ENCODE measurements at regions not wholly inside any gene's neighbourhood (a gene's known extent, or its start where the extent isn't known, plus 50 kb on each side); places are given as distances from the start of the nearest gene placed in this dataset.

- DNase-seq: no peak
Measured at GRCh38 chr2:204237416-204237815, 300.9 kb downstream of the ICOS start.

GRCh38 chr2:204239411-204240165 is 303.0 kb downstream of the ICOS start:
- DNase-seq: no peak

- no peak for DNase-seq
Measured at GRCh38 chr2:204240961-204241360, 304.3 kb upstream of the PARD3B start.

- no peak for DNase-seq
Measured at GRCh38 chr2:204249437-204249836, 295.8 kb upstream of the PARD3B start.

- DNase-seq: no peak
Measured at GRCh38 chr2:204250692-204251091, 294.6 kb upstream of the PARD3B start.

- DNase-seq: no peak
Measured at GRCh38 chr2:204251158-204251997, 293.9 kb upstream of the PARD3B start.

DNA sequence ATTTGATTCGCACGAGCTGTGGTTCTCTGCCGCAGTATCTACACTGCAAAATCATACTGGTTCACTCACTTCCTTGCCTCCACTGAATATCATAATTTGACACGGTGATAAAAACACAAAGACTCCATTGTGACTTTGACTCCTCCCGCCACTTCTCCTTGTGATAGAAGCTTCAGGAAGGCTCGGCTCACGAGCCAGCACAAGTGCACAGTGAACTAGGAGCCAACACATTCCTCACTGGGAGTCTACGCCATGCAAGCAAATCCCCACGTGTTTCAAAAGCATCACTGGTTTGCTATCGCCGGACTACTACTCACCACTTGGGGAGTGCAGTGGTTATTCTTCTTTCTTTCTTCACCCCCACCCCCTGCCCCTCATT is 293.3 kb upstream of the PARD3B start:
- DNase-seq: no peak

- no peak for DNase-seq
Measured at GRCh38 chr2:204255071-204255470, 290.2 kb upstream of the PARD3B start.

GRCh38 chr2:204255526-204255925 is 289.7 kb upstream of the PARD3B start:
- DNase-seq: no peak

DNA sequence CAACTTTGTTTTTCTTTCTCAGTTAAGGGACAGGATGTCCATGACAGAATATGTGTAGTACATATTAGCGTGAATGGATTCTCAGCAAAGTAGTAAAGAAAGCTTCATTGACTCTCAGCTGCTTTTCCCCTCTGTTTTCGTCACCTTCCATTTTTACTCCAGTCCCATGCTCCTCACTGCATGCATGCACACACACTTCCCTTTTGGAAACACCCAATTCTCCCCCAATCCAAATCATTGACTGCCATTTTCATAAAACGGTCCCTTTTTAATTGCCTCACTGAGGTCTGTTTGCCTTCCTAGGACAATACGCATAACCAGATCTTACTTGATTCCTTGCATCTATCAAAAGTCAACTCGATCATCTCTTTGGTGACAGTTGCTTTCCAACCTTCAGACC is 287.5 kb upstream of the PARD3B start:
- no peak for DNase-seq

DNA sequence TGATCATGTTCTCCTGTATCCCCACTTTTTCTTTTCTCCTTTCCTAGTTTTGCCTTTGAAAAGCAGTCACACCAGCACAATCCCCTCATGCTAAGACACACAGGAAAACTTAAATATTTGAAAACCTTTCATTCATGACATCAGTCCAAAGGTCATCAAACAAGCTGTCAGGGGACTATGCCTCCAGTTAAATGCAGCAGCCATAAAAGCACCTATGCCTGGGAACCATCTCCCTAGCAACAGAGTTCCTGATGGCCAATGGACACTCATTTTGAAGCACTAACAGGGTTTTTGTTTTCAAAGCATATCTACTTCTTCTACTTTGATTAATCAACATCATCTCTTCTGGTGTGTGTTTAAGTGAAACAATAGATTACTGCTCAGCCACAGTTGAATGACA is 286.4 kb upstream of the PARD3B start:
- no peak for DNase-seq

DNA sequence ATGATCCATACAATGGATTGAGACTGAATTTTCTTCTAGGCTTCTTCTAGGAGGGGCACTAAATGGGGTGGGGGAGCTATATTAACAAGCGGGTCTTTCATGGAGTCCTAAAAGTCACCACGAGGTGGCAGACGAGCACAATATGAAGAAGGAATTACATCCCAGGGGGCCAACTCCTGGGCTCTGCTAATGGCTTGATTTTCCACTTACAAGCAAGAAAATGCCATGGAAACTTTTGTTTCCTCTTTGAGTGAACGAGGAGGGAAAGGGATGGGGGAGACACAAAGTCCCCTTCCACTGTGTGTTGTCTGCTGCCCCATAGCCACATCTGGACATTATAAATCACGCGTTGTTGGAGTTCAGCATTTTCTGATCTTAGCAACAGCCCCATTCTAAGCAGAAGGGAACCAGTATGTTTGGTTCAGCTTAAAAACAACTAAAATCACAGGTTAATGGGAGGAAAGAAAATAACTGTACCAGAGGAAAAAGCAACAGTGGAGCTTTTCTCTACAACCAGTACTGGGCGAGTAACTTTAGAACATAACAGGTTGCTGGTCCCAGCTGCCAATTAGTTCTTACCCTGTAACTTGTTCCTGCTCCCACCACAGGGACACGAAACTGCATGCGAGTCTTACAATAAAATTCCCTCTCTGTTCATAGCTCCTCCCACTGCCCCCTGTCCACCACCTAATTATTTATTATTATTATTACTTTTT is 285.0 kb upstream of the PARD3B start:
- peak; percentile 41 for DNase-seq

DNA sequence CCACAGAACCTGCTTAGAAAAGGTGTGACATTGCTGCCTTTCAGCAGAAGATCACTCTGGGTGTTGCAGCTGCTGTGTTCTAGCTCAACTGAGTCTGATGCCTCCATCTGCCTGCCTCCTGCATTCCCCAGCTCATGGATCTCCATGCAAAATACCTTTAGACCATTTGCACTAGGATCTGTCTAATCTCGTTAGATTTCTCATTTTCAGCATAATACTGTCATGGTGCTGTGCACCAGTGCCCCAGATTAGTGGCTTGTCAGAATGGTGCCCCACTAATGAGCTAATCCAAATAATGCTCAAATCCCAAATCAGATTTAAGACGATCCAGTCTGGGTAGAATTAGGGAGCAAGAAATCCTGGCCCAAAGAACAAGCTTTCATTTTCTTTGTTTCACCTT is 284.4 kb upstream of the PARD3B start:
- DNase-seq: no peak

DNA sequence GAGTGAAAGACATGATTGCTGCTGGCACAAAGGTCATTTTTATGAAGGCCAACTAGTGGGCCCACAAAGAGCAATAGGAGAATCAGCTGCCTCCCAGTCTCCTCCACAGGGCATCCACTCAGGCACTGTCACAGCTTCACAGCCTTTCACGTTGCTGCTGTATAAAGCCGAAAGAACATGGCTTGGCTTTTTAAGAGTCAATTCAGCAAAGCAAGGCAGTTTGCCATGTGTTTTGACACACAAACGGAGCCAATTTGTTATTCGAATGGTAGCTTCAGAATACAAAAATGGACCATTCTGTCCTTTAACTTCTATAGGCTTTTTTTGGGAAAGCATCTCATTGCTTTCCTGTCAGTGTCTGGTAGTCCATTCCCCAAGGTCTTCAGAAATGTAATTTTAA is 283.4 kb upstream of the PARD3B start:
- no peak for DNase-seq

- no peak for DNase-seq
Measured at GRCh38 chr2:204264085-204264553, 281.2 kb upstream of the PARD3B start.

DNA sequence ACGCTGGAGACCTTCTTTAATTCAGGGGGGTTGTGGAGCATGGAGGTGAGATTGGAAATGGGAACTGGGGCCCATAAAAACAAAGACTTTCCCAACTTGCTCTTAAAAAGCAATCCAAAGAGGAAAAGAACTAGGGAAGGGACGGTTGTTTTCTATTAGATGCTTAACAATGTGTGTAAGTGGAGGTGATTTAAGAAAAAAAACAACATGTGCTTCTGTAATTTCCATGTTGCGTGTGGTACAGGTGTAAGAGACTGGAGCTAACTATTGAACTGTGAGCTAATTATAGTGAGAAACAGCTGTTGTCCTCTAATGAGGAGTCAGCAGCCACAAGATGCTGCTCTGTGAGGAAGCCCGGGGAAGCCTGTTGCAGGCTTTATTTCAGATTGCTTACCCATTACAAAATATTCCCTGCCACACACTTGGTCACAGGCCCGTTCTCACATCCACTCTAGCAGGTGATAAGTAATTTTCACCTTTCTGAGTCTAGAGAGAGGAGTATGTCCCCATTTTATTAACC is 280.6 kb upstream of the PARD3B start:
- DNase-seq: no peak

GRCh38 chr2:204265681-204266181 is 279.5 kb upstream of the PARD3B start:
- peak; percentile 8 for DNase-seq

GRCh38 chr2:204268458-204268857 is 276.8 kb upstream of the PARD3B start:
- no peak for DNase-seq

DNA sequence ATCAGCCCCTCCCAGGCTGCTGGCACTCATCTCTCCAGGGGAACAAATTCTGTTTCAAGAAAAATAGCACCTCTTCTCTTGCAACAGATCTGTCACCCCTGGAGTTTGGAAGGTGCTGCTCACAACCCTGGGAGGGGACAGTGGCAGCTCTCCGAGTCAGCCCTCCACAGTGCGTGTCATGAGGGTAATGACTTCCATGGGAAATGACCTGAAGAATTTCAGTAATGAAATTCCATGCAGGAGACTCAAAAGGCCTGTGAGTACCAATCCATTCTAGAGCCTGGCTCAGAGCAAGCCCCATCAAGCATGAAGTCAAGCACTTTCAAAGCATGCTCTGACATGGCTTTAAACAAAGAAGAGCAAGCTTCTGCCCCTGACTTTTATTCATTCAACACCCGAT is 276.3 kb upstream of the PARD3B start:
- DNase-seq: no peak

GRCh38 chr2:204272089-204272488 is 273.2 kb upstream of the PARD3B start:
- DNase-seq: no peak

DNA sequence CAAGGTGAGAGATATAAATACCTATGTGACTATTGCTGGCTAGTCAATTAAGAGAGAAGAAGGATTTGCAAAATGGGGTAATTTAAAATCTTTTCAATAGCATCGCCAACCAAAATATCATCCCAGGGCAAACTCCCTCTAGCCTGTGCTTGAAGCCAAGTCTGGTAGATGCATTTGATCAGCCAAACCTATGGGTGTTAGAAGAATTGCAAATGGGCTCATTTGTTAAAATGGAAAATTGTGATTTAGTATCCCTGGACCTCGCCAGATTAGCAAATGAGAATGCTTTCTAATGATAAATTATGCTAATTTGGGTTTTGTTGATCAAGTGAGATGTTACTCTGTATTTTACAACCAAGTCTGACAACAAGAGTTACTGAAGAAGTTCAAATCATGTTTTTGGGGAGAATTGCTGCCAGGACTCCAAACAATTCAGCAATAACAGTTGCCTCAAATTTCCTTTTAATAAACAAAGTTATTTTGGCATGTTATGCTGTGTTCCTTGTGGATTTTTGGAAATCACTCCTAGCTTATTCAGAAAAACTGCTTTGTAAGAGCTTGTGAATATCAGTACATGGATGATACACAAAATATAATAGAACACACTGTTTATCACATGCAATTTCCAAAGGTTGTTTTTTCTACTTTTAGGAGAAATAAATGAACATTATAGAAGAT is 272.5 kb upstream of the PARD3B start:
- DNase-seq: no peak

DNA sequence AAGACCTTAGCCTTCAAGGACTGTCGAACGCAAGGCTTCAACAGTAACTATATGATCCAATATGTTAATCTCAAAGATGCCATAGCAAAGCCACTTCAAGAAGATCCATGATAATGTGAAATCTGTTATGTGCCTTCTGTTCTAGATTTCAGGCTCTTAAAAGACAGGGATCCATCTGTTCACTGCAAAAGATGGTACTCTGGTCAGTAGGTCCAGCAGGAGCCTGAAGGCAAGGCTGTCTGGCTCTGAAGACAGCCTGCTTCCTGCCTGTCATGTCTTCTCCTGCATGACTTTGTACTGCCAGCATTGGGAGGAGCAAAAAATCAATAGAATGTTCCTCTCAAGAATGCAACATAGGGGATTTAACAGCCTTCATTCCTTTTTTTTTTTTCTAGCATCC is 270.8 kb upstream of the PARD3B start:
- no peak for DNase-seq

All from occipital lobe (tissue), 1 donor.